Sigmoid colon (tissue), 4 donors: ENCODE measurements at regions not wholly inside any gene's neighbourhood (a gene's known extent, or its start where the extent isn't known, plus 50 kb on each side); places are given as distances from the start of the nearest gene placed in this dataset.

Experiments used
- CTCF ChIP-seq, 4 experiments: fragments of 450-650 bp in 3 of 4; fragments of 200-600 bp in 1 of 4; IDR thresholded peaks; one replicate each; pipeline ENCODE4 v1.5.1; 2016 to 2019; ENCODE audit warnings: antibody characterized with exemption in 4 of 4, mild to moderate bottlenecking in 3 of 4, moderate library complexity in 2 of 4
- POLR2A ChIP-seq, 2 donors: fragments of 450-650 bp; IDR thresholded peaks; one replicate each; pipeline ENCODE4 v1.6.1; 2016; ENCODE audit warnings: antibody characterized with exemption in 2 of 2, mild to moderate bottlenecking in 2 of 2, moderate library complexity in 2 of 2
- POLR2AphosphoS5 ChIP-seq, 4 donors: sonication (generic); formaldehyde crosslinking; IDR thresholded peaks; one replicate each; pipeline ENCODE4 v1.6.1; 2017; ENCODE audit warnings: antibody characterized with exemption in 4 of 4

- TF ChIP-seq POLR2AphosphoS5 (IDR thresholded peaks at IDR 0.05) (no peak), CTCF (IDR thresholded peaks at IDR 0.05) (no peak), POLR2A (IDR thresholded peaks at IDR 0.05) (no peak)
Measured at GRCh38 chr12:82176761-82177490, 181.3 kb downstream of the CCDC59 start.
